HG03196 (cell line): ENCODE measurements at regions not wholly inside any gene's neighbourhood (a gene's known extent, or its start where the extent isn't known, plus 50 kb on each side); places are given as distances from the start of the nearest gene placed in this dataset.
"Not testable (repeated sequence)": the region's sequence is repeated elsewhere in the genome, so short reads cannot be mapped to it uniquely, and the experiment has no call there.

Experiments
- ATAC-seq: cut with Tn5 transposase; IDR thresholded peaks from one replicate; pipeline ENCODE4 v1.9.1; 2021; ENCODE audit not compliant: unreplicated experiment

DNA sequence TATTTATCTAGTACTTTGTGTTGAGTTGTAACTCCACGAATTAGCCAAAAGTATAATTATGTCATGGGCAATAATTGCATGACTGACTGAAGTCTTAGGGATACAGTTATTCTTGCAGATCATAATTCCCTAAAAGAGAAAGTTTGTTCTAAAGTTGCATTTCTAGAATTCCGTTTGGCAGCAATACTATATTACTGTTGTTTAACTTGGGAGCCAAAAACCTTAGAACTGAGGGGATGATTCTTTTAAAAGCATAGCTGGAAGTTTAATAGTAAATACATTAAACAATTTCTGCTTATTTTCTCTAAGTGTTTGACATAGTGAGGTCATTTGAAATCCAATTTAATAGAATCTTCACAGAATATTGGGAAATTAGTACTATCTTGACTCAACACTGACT is 356.4 kb upstream of the ADAMTS5 start:
- ATAC-seq = no peak

DNA sequence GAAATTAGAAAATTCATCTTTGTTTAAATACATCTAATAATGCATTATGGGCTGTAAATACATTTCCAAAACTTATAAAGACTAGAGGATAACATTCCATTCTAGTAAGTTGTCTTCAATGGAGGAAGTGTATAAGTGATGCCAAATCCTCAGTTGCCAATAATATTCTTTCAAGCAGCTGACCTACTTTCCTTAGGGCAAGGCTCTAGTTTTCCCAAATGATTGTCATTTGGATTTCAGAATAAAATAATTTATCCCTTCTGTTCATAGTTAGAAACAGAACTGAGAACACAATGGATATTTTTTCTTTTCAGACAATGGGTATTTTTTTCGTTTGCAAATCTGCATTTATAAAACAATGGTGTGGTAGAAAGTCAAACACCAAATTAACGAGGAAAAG is 354.9 kb upstream of the ADAMTS5 start:
- no peak for ATAC-seq

DNA sequence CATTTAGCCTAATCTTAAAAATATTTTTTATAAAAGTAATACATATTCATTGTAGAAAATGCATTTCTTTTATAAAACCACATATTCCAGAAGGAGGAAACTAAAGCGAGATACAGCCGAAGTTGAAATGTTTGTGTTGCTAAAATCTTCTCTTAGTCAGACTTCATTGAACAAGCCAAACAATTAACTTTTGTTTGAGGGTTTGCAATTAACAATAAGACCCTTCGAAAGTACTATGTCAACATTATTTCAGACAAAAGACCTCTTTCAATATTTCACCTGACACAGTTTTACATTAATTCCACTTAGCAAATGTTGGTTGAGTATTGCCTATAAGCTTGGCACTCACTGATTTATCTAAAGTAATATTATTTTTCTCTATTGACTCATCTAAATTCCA is 354.0 kb upstream of the ADAMTS5 start:
- ATAC-seq = no peak

DNA sequence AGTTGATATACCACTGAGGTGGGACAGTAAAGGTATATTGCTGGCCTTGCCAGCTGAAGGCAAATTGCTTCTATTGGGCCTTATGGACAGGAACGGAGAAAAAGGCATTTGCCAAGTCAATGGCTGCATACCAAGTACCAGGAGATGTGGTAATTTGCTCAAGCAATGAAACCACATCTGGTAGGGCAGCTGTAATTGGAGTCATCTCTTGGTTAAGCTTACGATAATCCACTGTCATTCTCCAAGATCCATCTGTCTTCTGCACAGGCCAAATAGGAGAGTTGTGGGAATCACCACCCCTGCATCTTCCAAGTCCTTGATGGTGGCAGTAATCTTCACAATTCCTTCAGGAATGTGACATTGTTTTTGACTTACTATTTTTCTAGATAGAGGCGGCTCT is 350.7 kb upstream of the ADAMTS5 start:
- not testable (repeated sequence) for ATAC-seq

DNA sequence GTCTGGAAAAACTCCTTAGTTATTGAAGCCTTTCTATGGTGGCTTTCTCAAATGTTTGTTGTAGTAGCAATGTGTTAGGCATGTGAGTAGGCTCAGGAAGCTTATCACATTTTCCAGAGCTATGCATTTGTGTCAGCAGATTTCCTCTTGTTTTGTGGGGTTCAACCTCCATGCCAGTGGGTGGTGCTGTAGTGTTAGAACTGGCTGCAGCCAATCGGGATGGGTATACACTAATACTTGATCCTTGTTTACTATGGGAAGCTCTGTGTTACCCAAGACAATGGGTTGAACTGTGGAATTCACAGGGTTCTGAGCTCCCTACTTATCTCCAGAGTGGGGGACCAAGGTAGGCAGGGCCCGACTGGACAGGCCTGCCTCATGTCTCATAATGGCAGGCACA is 348.5 kb upstream of the ADAMTS5 start:
- no peak for ATAC-seq

DNA sequence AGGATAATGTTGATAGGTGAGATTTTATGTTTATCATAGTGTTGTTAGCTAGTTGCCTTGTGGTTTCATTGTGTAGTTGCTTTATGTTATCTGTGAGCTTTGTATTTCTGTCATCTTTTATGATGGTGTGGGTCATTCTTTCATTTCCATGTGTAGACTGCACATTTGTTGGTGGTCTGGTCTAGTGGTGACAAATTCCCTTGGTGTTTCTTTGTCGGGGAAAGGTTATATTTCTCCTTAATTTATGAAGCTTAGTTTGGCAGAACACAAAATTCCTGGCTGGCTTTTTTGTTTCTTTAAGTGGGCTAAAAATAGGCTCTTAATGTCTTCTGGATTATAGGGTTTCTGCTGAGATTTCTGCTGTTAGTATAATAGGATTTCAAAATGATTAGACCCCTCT is 347.2 kb upstream of the ADAMTS5 start:
- ATAC-seq = no peak

DNA sequence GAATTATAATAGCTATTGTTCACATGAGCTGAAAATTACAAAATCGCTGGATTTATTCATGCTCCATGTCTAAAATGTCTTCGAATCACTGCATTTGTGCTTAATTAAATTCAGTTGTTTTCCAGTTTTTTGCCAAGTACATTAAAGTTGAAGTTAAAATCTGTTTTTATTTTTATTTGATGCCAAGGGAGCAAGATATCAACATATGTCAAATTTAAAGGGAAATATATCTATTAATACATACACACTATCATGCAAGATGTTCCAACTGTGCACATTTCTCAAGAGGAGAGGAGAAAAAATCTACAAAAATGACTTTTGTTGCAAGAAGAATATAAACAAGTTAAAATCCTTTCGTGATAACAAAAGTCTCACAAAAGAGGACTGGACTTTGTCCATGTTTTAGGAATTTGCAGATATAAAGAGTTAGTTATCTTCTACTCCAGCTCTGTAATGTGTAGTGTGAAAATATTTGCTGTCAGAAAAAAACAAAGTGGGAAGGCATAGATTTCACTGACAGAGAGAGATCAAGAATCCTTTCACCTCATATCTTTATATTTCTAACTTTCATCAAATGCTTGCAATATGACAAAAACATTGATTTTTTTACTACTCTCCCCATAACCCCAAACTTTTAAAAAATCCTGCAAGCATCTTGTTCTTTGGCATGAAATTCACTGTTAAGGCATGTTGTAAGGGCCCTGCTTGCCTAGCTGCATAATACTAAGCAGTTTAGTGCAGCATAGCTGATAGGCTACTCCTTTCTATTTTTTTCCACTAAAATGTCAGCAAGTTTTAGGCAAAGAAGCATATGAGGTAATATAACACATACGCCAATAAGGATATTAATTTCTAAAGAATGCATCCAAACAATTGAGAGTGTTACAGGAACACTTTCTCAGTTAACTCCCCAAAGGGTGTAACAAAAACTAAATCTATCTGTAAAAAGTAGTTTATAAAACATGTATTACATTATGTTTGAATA is 340.2 kb upstream of the ADAMTS5 start:
- no peak for ATAC-seq

DNA sequence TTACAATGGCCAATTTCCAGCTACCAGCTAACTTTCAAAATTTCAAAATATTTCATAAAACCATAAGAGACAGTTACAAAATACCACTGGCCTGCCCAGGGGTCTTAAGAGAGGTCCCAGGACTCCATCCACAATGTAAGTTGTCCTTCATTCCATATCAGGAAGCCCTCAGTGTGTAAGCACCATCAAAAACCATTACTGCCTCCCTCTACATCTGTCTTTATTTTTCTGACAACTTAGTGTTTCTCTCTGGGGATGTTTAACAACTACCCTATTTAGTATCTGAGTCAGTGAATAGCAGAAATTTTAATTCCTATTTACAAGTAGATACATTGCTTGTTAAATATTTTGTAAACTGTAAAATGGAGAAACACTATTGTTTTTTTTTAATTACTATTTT is 339.3 kb upstream of the ADAMTS5 start:
- no peak for ATAC-seq

DNA sequence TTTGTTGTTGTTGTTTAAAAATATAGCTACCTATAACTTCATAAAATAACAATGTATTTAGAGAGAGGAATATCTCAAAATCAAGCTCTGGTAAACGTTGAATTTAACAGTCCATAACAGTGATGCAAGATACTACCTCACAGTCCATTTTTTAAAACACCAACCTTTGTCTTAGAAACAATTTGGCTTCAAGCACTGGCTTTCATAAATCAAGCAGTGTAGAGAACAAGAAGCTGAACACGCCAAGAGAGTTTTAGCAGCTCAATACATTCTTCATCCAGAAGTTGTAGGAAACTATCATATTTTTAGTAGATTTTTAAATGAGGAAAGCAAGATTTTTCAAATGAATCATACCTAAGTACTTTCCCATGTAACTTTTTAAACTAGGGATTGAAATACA is 334.3 kb upstream of the ADAMTS5 start:
- no peak for ATAC-seq

DNA sequence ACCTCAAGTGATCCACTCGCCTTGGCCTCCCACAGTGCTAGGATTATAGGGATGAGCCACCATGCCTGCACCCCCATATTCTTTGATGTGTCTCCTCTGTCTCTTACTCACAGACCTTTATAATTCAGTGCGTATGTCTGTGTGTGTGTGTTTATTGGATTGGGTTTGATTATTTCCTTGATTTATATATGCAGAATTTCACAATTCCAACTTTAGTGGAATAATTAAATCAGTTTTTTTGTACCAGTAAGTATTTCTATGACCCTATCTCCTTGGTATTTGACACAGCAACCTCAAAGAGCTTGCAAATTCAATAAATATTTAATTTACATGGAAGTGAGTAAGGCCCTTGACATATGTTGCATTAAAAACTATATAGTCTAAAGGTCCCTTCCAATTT is 333.9 kb upstream of the ADAMTS5 start:
- no peak for ATAC-seq

DNA sequence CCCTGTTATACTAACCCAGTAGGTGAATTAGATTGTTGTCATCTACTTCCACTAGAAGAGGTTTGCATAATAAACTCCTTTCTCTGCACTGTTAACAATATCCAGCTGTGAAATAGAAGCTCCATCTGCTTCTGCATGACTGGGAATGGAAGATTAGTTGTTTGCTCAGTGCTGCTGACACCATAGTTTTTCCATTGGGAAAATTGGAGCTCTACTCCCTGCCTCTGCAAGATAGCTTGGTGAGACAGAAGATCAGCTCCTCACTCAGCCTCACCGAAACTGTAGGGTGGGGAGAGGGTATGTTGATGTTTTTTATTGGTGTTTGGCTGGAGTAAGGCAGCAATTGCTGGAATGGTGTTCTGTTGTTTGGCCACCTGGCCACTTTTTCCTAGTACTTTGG is 331.6 kb upstream of the ADAMTS5 start:
- no peak for ATAC-seq

DNA sequence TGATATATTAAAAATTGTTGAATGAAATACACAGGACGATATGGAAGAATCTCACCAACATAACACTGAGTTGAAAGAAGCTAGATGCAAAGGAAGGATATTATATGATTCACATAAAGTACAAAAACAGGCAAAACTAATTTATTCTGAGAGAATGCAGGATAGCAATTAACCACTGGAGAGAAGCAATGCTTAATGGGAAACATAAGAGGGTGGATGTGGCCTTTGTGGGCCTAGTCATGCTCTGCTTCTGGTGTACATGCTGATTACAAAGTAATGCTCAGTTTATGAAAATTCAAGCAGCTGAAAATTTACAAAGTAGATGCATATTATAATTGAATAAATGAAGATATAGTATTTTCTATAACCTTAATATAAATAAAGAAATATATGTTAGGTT is 326.4 kb upstream of the ADAMTS5 start:
- no peak for ATAC-seq

DNA sequence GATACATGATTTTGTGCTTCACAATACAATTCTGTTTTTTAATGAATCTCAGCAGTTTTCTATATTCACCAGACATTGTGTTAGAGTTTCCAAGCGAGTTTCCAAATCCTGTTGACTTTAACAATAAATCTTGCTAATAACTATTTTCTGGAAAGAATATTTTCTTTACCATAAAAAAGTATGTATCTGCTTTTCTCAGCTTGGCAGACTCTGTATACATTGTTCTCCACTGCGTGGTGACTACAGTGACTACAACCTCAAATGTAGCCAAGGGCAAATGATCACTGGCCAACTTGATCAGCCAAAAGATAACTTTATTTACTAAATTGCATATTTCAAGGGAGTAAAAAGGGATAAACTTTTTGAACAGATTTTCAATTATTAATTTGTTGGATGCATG is 325.9 kb upstream of the ADAMTS5 start:
- ATAC-seq = no peak

DNA sequence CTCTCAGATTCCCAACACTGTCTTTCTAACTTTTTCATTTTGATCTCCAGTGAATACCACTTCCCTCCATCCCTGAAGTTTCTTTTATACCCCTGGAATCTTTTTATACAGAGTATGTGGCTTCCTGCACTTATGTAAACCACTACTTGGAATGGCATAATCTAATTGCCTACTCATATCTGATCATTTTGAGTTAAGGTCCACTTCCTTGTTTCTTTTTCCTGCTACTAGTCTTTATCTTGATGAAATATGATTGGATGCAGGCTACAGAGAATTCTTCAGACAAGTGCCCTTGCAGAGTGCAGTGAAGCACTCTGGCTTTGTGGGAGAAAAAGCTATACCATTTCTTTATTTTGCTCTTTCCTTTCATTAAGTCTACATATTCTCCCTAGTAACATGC is 325.3 kb upstream of the ADAMTS5 start:
- no peak for ATAC-seq

DNA sequence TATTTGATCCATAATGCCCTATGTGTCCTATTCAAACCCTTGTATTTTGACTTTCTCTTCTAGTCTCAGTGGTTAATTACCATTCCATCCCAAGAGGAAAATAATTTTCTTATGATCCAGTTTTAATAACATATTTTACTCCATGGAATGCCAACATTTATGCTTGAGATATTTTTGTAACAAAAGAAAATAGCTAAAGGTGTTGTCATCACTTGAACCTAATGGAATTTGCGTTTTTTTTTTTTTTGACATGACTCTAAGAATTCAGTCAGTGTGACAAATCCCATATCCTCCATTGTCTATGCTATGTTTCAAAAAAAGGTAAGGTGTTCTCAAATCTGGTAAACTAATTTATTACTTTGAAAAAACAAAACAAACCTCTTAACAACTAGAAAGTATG is 324.1 kb upstream of the ADAMTS5 start:
- no peak for ATAC-seq

DNA sequence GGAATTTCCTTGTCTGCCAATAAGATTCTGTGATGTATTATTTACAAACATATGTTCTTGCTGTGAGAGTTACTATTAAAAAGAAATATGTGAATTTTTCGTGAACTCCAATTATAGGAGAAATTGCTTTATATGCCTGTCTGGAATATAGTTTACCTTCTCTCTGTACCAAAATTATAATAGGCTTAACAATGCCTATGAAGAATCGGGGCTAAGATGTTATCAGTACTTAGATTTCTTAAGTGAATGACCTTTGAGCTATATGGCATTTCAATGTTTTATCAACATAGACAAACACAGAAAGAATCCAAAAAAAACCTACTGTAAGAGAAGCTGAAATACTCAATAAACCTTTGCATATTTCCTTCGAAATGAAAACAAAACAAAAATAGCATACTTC is 323.1 kb upstream of the ADAMTS5 start:
- no peak for ATAC-seq

DNA sequence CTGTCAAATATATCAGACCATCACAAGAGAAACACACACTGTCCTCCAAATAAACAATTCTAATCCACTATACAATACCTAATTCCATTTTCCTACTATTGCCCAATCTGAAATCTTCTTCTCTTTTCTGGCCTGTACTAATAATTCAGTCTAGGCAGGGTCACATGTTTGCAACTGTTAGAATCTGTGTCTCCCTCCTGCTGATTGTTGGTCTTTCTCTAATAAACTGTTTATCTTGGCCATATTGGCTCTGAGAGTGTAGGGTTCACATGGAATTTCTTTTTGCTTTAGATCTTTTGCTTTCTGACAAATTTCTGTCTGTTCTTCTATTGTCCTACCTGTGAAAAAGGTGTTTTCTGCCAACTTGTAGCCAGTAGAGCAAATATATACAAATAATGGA is 319.9 kb upstream of the ADAMTS5 start:
- ATAC-seq = no peak

DNA sequence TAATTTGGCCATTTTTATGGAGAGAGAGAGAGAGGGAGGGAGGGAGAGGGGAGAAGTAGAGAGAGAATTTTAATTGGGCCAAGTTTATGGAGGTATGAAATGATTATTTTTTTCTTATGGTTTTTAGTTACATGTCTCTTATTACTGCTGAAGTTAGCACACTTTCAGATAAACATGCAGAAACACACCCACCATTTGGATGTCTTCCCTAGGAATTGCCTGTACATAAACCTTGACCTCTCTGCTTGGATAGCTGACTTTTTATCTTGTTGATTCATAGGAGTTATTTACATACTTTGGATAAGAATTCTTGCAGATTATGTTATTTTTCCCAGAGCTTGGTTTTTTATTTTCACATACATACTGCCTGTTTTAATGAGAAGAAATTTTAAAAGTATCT is 310.2 kb upstream of the ADAMTS5 start:
- ATAC-seq = no peak

DNA sequence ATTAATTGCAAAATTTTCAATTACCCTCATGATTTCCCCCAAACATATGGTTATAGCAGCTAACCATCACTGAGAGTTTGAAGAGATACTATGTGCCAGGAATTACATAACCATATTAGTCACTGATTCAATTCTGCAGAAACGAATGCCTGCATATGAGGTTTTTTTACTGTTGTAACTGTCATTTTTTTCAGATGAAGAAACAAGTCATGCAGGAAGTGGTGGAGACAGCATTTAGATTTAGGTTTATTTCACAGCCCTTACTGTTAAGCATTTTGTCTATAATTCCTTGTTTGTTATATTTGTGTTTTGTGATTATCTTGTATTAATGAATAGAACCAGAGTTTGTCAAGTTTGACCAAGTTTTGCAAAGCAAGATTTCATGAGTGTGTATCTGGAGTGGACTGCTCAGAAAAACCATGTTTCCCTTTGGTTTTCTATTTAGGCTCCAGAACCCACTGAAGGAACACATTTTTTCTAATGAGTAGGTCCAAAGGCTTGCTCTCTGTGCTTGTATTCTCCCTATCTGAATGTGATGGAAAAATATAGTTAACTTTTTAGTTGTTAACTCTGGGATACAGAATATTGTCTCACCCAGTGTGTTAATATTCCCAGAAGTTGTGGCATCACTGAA is 308.5 kb upstream of the ADAMTS5 start:
- ATAC-seq = no peak

DNA sequence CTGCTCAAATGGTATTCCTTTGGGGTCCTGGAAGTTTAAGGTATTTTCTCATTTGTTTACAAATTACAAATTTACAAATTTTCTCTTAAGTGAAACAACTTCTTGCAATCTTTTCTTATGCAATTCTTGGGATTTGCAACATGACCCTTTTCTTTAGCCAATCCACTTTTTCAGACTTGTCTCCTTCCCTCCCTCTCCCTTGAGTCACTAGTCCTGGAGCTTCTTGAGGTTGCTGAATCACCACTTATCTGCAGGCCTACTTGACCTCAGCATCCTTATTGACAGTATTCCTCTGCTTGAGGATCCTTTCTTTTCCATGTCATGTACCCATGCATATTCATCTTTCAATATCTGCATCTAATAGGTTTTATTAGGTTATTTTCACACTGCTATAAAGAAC is 302.8 kb upstream of the ADAMTS5 start:
- no peak for ATAC-seq

DNA sequence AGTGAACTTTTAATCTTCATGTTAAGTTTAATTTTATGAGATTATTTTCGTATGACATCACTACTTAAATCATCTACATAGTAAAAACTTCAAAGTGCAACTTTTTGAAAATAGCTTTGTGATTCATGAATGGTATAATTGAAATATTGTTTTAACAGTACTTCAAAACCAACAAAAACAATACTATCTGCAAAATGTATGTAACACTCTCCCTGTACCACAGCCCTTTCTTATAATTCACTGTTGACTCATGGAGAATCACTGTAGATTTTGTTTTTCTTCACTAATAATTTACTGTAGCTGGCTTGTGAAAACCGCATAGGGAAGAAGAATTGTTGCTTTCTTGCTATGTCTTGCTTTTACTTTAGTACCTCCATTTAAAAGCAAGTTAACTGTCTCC is 301.4 kb upstream of the ADAMTS5 start:
- ATAC-seq = no peak

DNA sequence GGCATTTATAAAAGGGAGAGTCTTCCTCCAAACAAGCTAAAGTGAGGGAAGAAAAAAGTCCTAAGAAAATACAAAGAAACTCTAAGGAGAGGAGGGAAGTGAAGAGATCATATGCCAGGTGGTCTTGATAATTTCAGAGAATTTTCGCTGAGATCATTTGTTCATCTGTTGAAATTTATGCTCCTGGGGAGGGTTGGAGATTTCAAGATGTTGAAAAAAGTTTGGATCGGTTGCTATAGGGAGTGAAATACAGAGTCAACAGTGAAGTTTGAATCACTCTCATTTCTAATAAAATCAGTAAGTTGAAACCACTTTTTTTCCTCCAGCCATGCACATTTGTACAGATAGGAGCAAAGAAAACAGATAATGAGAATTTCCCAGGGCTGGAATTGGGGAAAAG is 299.1 kb upstream of the ADAMTS5 start:
- no peak for ATAC-seq

DNA sequence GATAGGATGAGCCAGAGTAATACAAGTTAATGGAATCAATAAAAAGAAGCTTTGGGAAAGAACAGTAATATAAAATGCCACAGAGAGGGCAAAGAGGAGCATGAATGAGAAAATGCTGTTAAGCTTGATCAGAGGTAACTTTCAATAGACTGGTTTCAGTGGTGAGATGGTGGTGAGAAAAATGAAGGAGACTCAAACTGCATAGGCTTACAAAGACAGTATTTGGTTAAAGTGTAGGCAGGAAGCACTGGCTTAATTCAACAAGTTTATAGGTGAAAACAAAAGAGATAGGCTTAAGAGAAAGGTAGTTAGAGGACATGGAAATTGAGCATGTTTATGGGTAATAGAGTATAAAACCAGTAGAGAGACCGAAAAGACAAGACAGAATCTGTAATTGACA is 298.6 kb upstream of the ADAMTS5 start:
- ATAC-seq = no peak
